ENCODE measurements at regions not wholly inside any gene's neighbourhood (a gene's known extent, or its start where the extent isn't known, plus 50 kb on each side); places are given as distances from the start of the nearest gene placed in this dataset.

DNA sequence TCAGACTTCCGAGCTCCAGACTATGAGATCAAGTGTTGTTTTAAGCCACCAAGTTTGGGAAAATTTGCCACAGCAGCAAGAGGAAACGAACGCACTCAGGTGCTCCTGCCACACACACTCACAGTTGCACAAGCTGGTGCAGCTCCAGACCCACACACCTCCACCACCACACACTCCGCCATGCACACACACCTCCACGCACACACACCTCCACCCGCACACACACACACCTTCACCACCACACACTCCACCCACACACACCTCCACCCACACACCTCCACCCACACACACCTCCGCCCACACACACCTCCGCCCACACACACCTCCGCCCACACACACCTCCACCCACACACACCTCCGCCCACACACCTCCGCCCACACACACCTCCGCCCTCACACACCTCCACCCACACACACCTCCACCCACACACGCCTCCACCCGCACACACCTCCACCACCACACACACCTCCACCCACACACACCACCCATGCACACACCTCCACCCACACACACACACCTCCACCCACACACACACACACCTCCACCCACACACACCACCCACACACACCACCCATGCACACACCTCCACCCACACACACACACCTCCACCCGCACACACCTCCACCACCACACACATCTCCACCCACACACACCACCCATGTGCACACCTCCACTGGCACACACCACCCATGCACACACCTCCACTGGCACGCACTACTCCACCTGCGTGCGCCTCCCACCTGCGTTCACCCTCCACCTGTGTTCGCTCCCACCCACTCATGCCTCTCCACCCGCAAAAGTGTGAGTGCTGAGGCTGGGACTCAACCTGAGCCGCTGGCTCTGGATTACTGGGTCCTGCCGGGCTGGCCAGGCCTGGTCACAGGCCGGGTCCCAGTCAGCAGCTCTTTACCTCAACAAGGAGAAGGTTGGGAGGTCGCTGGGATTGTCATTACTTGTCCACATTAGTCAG is 175.6 kb downstream of the BMP7 start:
- Histone ChIP-seq H3K4me3 (replicated peaks; ENCODE audit: low read depth, low read length) (no peak overlapping the region), H3K27me3 (replicated peaks; ENCODE audit: control insufficient read depth, insufficient read depth, low read length) (peaks cover 2% of the 10 kb centered on the region; the same call in 1 of the 2 replicates), H3K36me3 (ENCODE audit: control insufficient read depth, insufficient read depth, low read length) (no peaks in the 10 kb centered on the region)
- no peak for TF ChIP-seq CTCF (IDR thresholded peaks at IDR 0.05; ENCODE audit: insufficient read depth, low read length, poor library complexity, severe bottlenecking)
- no peak for DNase-seq (ENCODE audit: extremely low read depth, insufficient read length)

GRCh38 chr20:57091748-57092111 is 174.7 kb downstream of the BMP7 start:
- Histone ChIP-seq H3K36me3 (ENCODE audit: control insufficient read depth, insufficient read depth, low read length) (no peaks in the 10 kb centered on the region), H3K27me3 (replicated peaks; ENCODE audit: control insufficient read depth, insufficient read depth, low read length) (no peaks in the 10 kb centered on the region; the same call in 1 of the 2 replicates), H3K4me3 (replicated peaks; ENCODE audit: low read depth, low read length) (no peak overlapping the region)
- DNase-seq (ENCODE audit: extremely low read depth, insufficient read length): no peak
- no peak for TF ChIP-seq CTCF (IDR thresholded peaks at IDR 0.05; ENCODE audit: insufficient read depth, low read length, poor library complexity, severe bottlenecking)

DNA sequence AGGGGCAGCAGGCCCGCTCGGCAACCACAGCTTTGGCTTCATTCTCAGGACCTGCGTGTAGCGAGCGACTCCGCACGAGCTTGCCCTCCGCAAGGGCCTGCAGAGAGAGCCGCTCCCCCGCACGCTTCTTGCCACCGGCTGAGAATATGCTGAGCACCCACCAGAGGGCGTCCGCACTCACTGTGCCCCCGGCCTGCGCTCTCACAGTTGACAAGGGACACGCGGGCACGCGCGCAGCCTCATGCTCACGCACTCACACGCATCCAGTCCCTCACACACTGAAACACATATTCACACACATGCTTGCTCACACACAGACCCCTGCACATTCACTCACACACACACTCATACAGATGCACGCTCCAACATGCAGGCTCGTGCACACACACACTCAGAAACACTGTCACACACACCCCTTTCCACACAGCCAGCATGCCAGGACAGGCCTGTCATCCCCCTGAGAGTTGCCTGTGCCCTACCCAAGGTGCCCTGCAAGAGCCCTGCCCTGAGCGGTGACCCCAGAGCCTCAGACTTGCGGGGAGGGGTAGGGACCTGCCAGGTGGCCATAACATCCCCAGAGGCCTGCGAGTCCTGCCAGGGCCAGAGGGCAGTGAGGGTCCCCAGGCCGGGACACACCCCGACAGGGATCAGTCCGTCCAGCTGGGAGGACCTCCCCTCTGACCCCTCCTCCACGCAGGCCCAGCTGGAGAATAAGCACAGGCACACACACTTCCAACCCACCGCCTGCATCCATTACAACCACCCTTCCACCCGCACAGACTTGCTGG is 174.1 kb downstream of the BMP7 start:
- peak; percentile 87 for TF ChIP-seq CTCF (IDR thresholded peaks at IDR 0.05; ENCODE audit: insufficient read depth, low read length, poor library complexity, severe bottlenecking)
- H3K27me3 ChIP-seq (replicated peaks; ENCODE audit: control insufficient read depth, insufficient read depth, low read length): no peaks in the 10 kb centered on the region; the same call in 1 of the 2 replicates
- H3K36me3 ChIP-seq (ENCODE audit: control insufficient read depth, insufficient read depth, low read length): no peaks in the 10 kb centered on the region
- peak; percentile 57 for DNase-seq (ENCODE audit: extremely low read depth, insufficient read length)
- no peak overlapping the region for H3K4me3 ChIP-seq (replicated peaks; ENCODE audit: low read depth, low read length)

- no peaks in the 10 kb centered on the region for H3K36me3 ChIP-seq (ENCODE audit: control insufficient read depth, insufficient read depth, low read length)
- no peak for TF ChIP-seq CTCF (IDR thresholded peaks at IDR 0.05; ENCODE audit: insufficient read depth, low read length, poor library complexity, severe bottlenecking)
- no peak overlapping the region for H3K4me3 ChIP-seq (replicated peaks; ENCODE audit: low read depth, low read length)
- no peak for DNase-seq (ENCODE audit: extremely low read depth, insufficient read length)
- no peaks in the 10 kb centered on the region; the same call in 1 of the 2 replicates for H3K27me3 ChIP-seq (replicated peaks; ENCODE audit: control insufficient read depth, insufficient read depth, low read length)
Observed at GRCh38 chr20:57092900-57093530, 173.4 kb downstream of the BMP7 start.

DNA sequence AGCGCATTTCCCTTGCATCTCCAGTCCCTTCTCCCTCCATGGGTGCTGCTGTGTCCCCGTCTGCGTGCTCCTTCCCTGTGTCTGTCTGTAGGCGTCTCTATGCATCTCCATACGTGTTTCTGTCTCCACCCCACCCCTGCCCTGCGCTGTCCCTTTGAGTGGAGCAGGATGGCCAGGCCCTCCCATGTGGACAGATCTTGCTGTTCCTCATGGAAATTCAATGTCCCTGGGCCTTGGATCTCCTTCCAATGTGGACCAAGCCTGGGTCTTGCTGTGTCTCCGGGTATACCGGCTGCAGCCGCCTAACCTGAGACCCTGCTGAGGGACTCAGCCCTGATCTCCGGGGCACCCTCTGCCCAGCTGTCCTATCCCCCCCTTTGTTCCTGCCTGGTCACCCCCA is 172.7 kb downstream of the BMP7 start:
- Histone ChIP-seq H3K27me3 (replicated peaks; ENCODE audit: control insufficient read depth, insufficient read depth, low read length) (no peaks in the 10 kb centered on the region; the same call in 1 of the 2 replicates), H3K36me3 (ENCODE audit: control insufficient read depth, insufficient read depth, low read length) (no peaks in the 10 kb centered on the region), H3K4me3 (replicated peaks; ENCODE audit: low read depth, low read length) (no peak overlapping the region)
- TF ChIP-seq CTCF (IDR thresholded peaks at IDR 0.05; ENCODE audit: insufficient read depth, low read length, poor library complexity, severe bottlenecking): no peak
- no peak for DNase-seq (ENCODE audit: extremely low read depth, insufficient read length)

Measured in GM06990 (cell line).